GM12874 (cell line): ENCODE measurements at regions not wholly inside any gene's neighbourhood (a gene's known extent, or its start where the extent isn't known, plus 50 kb on each side); places are given as distances from the start of the nearest gene placed in this dataset.

Source experiments
- CTCF ChIP-seq: IDR thresholded peaks from 2 replicates; pipeline ENCODE4 v1.5.1; 2011; ENCODE audit warnings: low read depth, mild to moderate bottlenecking, control low read depth, low read length, moderate library complexity; ENCODE audit not compliant: insufficient read depth

- TF ChIP-seq CTCF = no peak
Measured at GRCh38 chr4:128475597-128475996, 188.0 kb upstream of the PGRMC2 start.

GRCh38 chr4:128471576-128471975, 184.0 kb upstream of the PGRMC2 start:
- no peak for TF ChIP-seq CTCF

GRCh38 chr4:128470492-128471053, 183.0 kb upstream of the PGRMC2 start:
- no peak for TF ChIP-seq CTCF

GRCh38 chr4:128468123-128468989, 180.7 kb upstream of the PGRMC2 start:
- TF ChIP-seq CTCF = no peak

- TF ChIP-seq CTCF = no peak
Measured at GRCh38 chr4:128465523-128465922, 177.9 kb upstream of the PGRMC2 start.

GRCh38 chr4:128463006-128463405, 175.4 kb upstream of the PGRMC2 start:
- no peak for TF ChIP-seq CTCF

- TF ChIP-seq CTCF = no peak
Measured at GRCh38 chr4:128462103-128462783, 174.6 kb upstream of the PGRMC2 start.
